Esophagus (tissue), 2 donors: ENCODE measurements at regions not wholly inside any gene's neighbourhood (a gene's known extent, or its start where the extent isn't known, plus 50 kb on each side); places are given as distances from the start of the nearest gene placed in this dataset.

ENCODE experiments used
- H3K27ac ChIP-seq, 2 donors: one replicate each; pipeline ENCODE4 v1.5.1; 2013; ENCODE audit warnings: low read depth in 2 of 2, mild to moderate bottlenecking in 2 of 2, inconsistent platforms in 1 of 2, low read length in 1 of 2, moderate library complexity in 1 of 2
- H3K27me3 ChIP-seq, 2 donors: one replicate each; pipeline ENCODE4 v1.6.1; 2013; ENCODE audit warnings: low read length in 2 of 2, control low read depth in 1 of 2, mild to moderate bottlenecking in 1 of 2; ENCODE audit not compliant: insufficient read depth in 2 of 2, control insufficient read depth in 1 of 2
- H3K36me3 ChIP-seq, 2 donors: one replicate each; pipeline ENCODE4 v1.6.1; 2013; ENCODE audit warnings: low read length in 1 of 2; ENCODE audit not compliant: control insufficient read depth in 2 of 2, insufficient read depth in 2 of 2
- H3K4me1 ChIP-seq, 2 donors: one replicate each; pipeline ENCODE4 v1.6.1; 2013; ENCODE audit warnings: low read length in 1 of 2; ENCODE audit not compliant: control insufficient read depth in 2 of 2, insufficient read depth in 2 of 2
- H3K4me3 ChIP-seq, 2 donors: one replicate each; pipeline ENCODE4 v1.5.1; 2013; ENCODE audit warnings: low read length in 2 of 2, mild to moderate bottlenecking in 2 of 2, low read depth in 1 of 2, moderate library complexity in 1 of 2
- H3K9me3 ChIP-seq, 2 donors: one replicate each; pipeline ENCODE4 v1.6.1; 2013; ENCODE audit warnings: mild to moderate bottlenecking in 2 of 2, low read depth in 1 of 2, low read length in 1 of 2, moderate library complexity in 1 of 2; ENCODE audit not compliant: control insufficient read depth in 2 of 2, insufficient read depth in 1 of 2
- WGBS, 2 donors: extraction: QIAGEN DNeasy Blood & Tissue Kit; methylation state at CpG; one replicate each; pipeline ENCODE4 v1.1.7; 2013; 5-methylcytosine and 5-hydroxymethylcytosine counted together
- donor health status: healthy with polysubstance abuse.
- donor health status: Bipolar disorder and iron deficiency.

DNA sequence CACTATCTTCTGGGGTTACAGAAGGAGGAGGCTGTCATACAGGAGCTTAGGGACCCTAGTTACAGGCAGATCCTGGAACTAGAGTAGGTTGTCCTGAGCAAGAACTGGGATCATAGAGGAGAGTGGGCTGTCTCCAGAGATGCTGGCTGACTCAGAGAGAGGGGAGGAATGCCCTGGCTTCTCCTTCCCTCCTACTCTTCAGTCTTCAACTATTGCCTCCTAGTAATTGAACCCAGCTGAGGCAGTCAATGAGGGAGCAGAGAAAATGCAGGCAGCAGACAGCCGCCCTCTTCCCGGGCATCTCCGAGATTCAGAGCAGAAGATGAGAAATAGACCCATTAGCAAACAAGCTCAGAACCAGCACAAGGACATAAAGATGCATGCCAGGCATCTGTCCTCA, 118.3 kb upstream of the PDE5A start:
- H3K27me3 ChIP-seq: no peaks in the 10 kb centered on the region
- no peaks in the 10 kb centered on the region for H3K9me3 ChIP-seq
- WGBS, 2 donors: 84 to 86% methylated on average over 3 of the region's 3 CpGs
- H3K27ac ChIP-seq: no peak overlapping the region
- H3K4me1 ChIP-seq: no peaks in the 10 kb centered on the region
- no peaks in the 10 kb centered on the region for H3K36me3 ChIP-seq
- no peak overlapping the region for H3K4me3 ChIP-seq

DNA sequence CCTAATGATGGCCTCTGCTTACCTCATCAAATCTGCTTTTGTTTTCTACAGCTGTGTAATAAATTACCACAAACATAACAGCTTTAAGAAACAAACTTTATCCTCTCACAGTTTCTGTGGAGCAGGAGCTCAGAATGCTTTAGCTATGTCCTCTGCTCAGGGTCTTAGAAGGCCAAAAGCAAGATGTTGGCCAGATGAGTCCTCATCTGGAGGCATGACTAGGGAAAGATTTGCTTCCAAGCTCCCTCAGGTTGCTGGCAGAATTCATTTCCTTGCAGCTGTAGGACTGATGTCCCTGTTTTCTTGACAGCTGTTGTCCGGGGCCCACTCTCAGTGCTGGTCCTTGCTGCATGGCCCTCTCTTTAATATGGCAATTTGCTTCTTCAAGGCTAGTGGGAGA, 116.7 kb upstream of the PDE5A start:
- no peaks in the 10 kb centered on the region for H3K9me3 ChIP-seq
- H3K27ac ChIP-seq: no peak overlapping the region
- WGBS, 2 donors: 80 to 84% methylated on average over 1 of the region's 1 CpG
- no peaks in the 10 kb centered on the region for H3K27me3 ChIP-seq
- no peak overlapping the region for H3K4me3 ChIP-seq
- H3K36me3 ChIP-seq: no peaks in the 10 kb centered on the region
- H3K4me1 ChIP-seq: no peaks in the 10 kb centered on the region

DNA sequence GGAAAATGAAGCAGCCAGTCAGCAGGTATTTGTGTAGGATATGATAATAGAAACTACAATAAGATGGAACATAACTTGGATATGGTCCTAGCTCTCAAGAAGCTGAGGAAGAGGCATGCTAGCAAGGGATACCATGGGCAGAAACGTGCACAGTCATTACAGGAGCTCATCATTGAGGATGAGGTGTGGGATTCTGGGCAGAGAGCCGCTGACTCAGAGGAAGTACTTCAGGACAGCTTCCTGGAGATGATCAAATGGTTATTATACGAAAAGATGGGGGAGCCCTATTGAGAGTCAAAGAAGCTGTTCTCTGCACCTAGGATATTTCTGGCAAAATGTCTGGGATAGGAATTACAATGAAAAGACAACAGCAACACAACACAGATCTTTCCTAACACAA, 116.0 kb upstream of the PDE5A start:
- 65 to 70% methylated on average over 3 of the region's 3 CpGs for WGBS, 2 donors
- no peaks in the 10 kb centered on the region for H3K36me3 ChIP-seq
- H3K27me3 ChIP-seq: no peaks in the 10 kb centered on the region

DNA sequence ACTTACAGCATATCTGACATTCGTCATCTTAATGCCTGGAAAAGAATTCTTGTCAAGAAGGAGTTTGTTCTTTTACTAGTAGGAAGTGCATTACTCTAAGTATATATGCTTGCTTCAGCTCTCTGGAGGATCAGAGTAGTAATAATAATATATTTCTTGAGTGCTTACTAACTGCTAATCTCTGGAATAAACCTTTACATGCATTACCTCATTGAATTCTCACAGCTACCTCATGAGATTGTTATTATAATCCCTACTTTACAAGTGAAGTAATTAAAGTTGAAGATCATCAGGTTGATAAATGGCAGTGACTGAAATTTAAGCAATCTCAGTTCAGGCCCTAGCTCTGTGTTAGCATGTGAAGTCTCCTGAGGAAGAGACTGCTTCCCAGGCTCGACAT, 115.0 kb upstream of the PDE5A start:
- H3K9me3 ChIP-seq: no peaks in the 10 kb centered on the region
- 35 to 54% methylated on average over 2 of the region's 2 CpGs for WGBS, 2 donors
- no peaks in the 10 kb centered on the region for H3K36me3 ChIP-seq
- H3K4me3 ChIP-seq: no peak overlapping the region
- H3K27ac ChIP-seq: no peak overlapping the region
- no peaks in the 10 kb centered on the region for H3K27me3 ChIP-seq
- no peaks in the 10 kb centered on the region for H3K4me1 ChIP-seq

More for the DNA sequence above, 116.0 kb upstream of the PDE5A start:
- no peak overlapping the region for H3K4me3 ChIP-seq
- no peaks in the 10 kb centered on the region for H3K4me1 ChIP-seq
- no peaks in the 10 kb centered on the region for H3K9me3 ChIP-seq
- H3K27ac ChIP-seq: no peak overlapping the region

DNA sequence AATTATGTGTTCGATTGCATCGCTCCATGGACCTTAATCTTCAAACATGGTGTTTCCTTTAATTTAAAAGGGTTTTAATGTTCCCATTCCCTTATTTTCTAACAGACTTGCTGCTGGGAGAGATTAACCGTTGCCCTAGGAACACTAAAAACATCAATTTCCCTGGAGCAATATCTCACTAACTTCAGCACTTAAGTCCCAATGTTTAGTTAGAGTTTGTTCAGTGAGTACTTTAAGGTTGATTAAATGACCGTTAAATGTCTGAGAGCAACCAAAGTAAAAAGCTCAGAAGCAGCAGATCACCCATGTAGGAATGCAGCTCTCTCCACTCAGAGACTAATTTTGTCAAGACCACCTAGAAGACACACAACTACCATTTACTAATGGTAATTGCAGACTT, 111.2 kb upstream of the PDE5A start:
- H3K27ac ChIP-seq: no peak overlapping the region
- no peaks in the 10 kb centered on the region for H3K4me1 ChIP-seq
- WGBS, 2 donors: 52 to 56% methylated on average over 4 of the region's 4 CpGs

DNA sequence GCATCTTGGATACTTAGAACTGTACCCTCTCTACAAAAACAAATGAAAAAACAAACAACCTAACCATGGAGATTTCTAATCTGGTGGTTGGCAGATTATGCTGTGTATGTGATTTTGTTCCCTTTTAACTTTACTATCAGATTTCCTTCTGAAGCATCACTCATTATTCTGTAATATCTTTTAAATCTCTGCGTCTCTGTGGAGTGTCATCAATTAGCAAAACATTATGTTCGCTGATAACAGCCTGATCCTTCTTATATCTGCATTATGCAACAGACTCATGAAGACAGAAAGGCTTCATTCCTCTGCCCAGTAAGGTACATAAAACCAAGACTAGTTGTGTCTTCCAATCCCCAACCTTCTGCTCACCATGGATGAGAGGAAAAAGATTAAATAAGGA, 110.3 kb upstream of the PDE5A start:
- H3K4me1 ChIP-seq: no peaks in the 10 kb centered on the region
- H3K36me3 ChIP-seq: no peaks in the 10 kb centered on the region
- no peaks in the 10 kb centered on the region for H3K9me3 ChIP-seq
- no peak overlapping the region for H3K27ac ChIP-seq
- H3K4me3 ChIP-seq: no peak overlapping the region
- no peaks in the 10 kb centered on the region for H3K27me3 ChIP-seq
- 79 to 83% methylated on average over 2 of the region's 2 CpGs for WGBS, 2 donors

More for the DNA sequence above, 111.2 kb upstream of the PDE5A start:
- Histone ChIP-seq H3K36me3 (no peaks in the 10 kb centered on the region), H3K4me3 (no peak overlapping the region), H3K27me3 (no peaks in the 10 kb centered on the region), H3K9me3 (no peaks in the 10 kb centered on the region)

DNA sequence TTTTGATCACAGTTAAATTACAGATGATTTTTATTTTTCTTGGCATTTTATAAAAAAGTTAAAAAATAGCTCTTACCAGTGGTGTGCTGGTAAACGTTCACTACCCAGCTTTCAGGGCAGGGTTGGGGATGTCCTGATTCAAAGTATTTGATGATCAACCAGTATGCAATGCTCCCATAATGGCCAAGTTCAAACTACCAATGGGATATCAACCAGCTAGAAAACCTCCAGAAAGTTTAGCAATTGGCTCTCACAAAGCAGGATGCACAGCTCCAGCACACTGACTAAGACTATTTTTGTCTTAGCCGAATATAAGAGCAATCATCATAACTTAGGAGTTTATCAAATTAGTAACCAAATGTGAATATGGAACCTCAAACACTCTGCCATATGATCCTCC, 108.0 kb upstream of the PDE5A start:
- H3K4me3 ChIP-seq: no peak overlapping the region
- no peaks in the 10 kb centered on the region for H3K4me1 ChIP-seq
- H3K36me3 ChIP-seq: no peaks in the 10 kb centered on the region
- 77 to 79% methylated on average over 2 of the region's 2 CpGs for WGBS, 2 donors
- H3K27ac ChIP-seq: no peak overlapping the region
- H3K27me3 ChIP-seq: no peaks in the 10 kb centered on the region
- no peaks in the 10 kb centered on the region for H3K9me3 ChIP-seq

DNA sequence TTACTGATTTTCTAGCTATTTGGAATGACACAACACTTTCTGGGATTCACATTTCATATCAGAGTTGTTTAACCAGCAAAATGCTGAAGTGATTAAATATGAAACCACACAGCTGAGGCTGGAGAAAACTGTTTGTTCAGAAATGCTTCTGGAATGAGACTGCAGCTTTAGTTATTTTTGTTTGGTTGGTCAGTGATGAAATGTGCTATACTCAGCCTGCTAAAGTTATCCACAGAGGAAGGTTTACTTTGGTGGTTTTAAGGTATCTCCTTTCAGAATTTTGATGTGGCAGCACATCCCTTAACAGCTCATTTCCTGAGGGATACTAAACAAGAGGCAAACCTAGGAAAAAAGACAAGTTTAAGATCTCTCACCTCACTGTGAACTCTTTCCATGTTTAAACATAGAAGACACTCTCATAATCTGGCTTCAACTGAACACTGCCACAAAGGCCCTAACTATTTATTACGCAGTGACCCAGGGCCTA, 106.6 kb upstream of the PDE5A start:
- Histone ChIP-seq H3K4me3 (no peak overlapping the region), H3K27ac (peak overlapping the region in 1 of 2 donors; percentile 34), H3K4me1 (no peaks in the 10 kb centered on the region), H3K9me3 (no peaks in the 10 kb centered on the region), H3K36me3 (no peaks in the 10 kb centered on the region), H3K27me3 (no peaks in the 10 kb centered on the region)
- WGBS, 2 donors: 55 to 59% methylated on average over 1 of the region's 1 CpG

DNA sequence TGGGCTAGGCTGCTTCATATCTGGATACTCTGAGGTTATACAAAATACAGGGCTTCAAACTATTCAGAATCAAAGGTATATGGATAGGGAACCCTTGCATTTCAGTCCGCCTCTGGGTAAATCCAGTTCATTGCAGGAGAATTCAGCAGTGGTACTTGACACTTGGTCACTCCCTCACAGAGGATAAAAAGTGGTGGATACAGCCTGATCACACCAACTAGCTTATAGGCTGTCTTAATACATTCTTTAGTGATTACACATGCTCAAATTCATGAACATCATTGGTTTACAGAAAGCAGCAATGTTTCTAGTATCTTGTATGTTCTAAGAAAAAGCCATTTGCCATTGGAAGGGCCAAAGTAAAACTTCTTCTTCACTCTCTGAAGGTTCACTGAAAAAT, 104.8 kb upstream of the PDE5A start:
- Histone ChIP-seq H3K9me3 (no peaks in the 10 kb centered on the region), H3K4me1 (no peaks in the 10 kb centered on the region), H3K4me3 (no peak overlapping the region), H3K36me3 (no peaks in the 10 kb centered on the region), H3K27me3 (no peaks in the 10 kb centered on the region), H3K27ac (no peak overlapping the region)
- WGBS, 2 donors: 85 to 97% methylated on average over 1 of the region's 1 CpG

DNA sequence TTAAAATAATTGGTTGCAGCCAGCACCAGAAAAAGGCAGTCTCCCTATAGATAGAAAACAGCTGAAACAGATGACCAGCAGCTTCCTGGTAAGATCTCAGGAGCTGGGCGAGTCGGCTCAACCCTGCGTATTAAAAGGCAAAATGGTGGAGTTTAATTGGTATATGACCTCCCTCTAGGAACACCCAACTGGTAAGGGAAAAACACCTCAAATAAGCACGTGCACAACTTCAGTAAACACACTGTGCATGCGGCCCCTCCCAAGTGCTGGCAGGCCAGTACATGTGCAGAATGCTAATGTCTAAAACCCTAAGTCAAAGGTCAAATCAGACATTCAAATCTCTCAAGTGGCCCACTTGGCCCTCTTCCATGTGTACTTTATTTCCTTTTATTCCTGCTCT, 103.2 kb upstream of the PDE5A start:
- Histone ChIP-seq H3K27me3 (no peaks in the 10 kb centered on the region), H3K36me3 (no peaks in the 10 kb centered on the region), H3K9me3 (no peaks in the 10 kb centered on the region), H3K27ac (no peak overlapping the region), H3K4me3 (no peak overlapping the region), H3K4me1 (no peaks in the 10 kb centered on the region)
- WGBS, 2 donors: 74 to 77% methylated on average over 5 of the region's 5 CpGs
